K562 (cell line): ENCODE measurements at regions not wholly inside any gene's neighbourhood (a gene's known extent, or its start where the extent isn't known, plus 50 kb on each side); places are given as distances from the start of the nearest gene placed in this dataset.

Experiments
- ATAC-seq: fragments of 200-7000 bp; cut with Tn5 transposase; 3 replicates; pipeline ENCODE4 v1.9.1; 2020; ENCODE audit warnings: moderate library complexity
- BruUV-seq: library from RNA; stranded (reverse); fragments of 400-500 nt; replicated peaks from 2 replicates; lab custom pipeline; 2021; lab: Mats Ljungman, UMichigan
- CTCF ChIA-PET: fragments of 300-600 bp; formaldehyde crosslinking; extraction: SDS; loops from one replicate; lab custom pipeline; 2021; ENCODE audit warnings: low intra/inter-chr PET ratio; lab: Yijun Ruan, JAX
- POLR2A ChIA-PET: fragments of 300-600, 350-650 bp; sonication (Branson Sonifier 250); formaldehyde crosslinking; extraction: SDS; loops from one replicate; lab custom pipeline; 2021; ENCODE audit warnings: antibody characterized with exemption, inconsistent platforms; lab: Yijun Ruan, JAX
- DNase-seq, 4 experiments: peaks; one replicate each; pipeline versions ENCODE4 v3.0.0 to v3.0.0-alpha.2; 2011 to 2018; ENCODE audit warnings: low spot score in 3 of 4, mixed read lengths in 3 of 4; ENCODE audit errors: extremely low read depth in 1 of 4
- FAIRE-seq: peaks from 2 replicates; lab custom pipeline; 2011; peaks lifted over from hg19 to GRCh38; lab: Jason Lieb, UNC
- H2AFZ ChIP-seq: 2 replicates; pipeline ENCODE4 v1.6.0; 2011; ENCODE audit warnings: low read depth, low read length, control low read depth, inconsistent platforms
- H3K27ac ChIP-seq: fragments of 200-600 bp; 3 replicates; pipeline ENCODE4 v1.8.0; 2011; ENCODE audit warnings: low read depth, mild to moderate bottlenecking, control low read depth, inconsistent platforms, low read length, moderate library complexity, mixed read lengths; ENCODE audit errors: extremely low read depth
- H3K27me3 ChIP-seq, 2 experiments: fragments of 300-600 bp in 1 of 2; 2 replicates in 1 of 2; 3 replicates in 1 of 2; pipeline versions ENCODE4 v1.6.0 to v1.8.0; 2011; ENCODE audit warnings: inconsistent platforms in 2 of 2, low read length in 2 of 2, mild to moderate bottlenecking in 1 of 2, mixed read lengths in 1 of 2, moderate library complexity in 1 of 2; ENCODE audit not compliant: control insufficient read depth in 2 of 2, insufficient read depth in 2 of 2
- H3K36me3 ChIP-seq: fragments of 300-600 bp; 3 replicates; pipeline ENCODE4 v1.8.0; 2011; ENCODE audit warnings: mild to moderate bottlenecking, low read length, inconsistent platforms; ENCODE audit not compliant: control insufficient read depth, insufficient read depth
- H3K4me1 ChIP-seq, 2 experiments: fragments of 200-600 bp in 1 of 2; replicated peaks in 1 of 2; 2 replicates in 1 of 2; 3 replicates in 1 of 2; pipeline versions ENCODE4 v1.5.1 to v1.8.0; 2011; ENCODE audit warnings: inconsistent platforms in 2 of 2, low read length in 2 of 2, mild to moderate bottlenecking in 1 of 2, mixed read lengths in 1 of 2, moderate library complexity in 1 of 2; ENCODE audit not compliant: control insufficient read depth in 2 of 2, insufficient read depth in 2 of 2
- H3K4me2 ChIP-seq: 2 replicates; pipeline ENCODE4 v1.6.1; 2011; ENCODE audit warnings: low read length, control low read depth, inconsistent platforms, mixed read lengths; ENCODE audit not compliant: insufficient read depth
- H3K4me3 ChIP-seq: fragments of 200-600 bp; sonication (generic), shearing (Covaris generic); 2 replicates; pipeline ENCODE4 v1.5.1; 2016; ENCODE audit warnings: control low read depth, inconsistent platforms
- H3K79me2 ChIP-seq: fragments of 200-600 bp; 3 replicates; pipeline ENCODE4 v1.8.0; 2011; ENCODE audit warnings: low read length, inconsistent platforms; ENCODE audit not compliant: control insufficient read depth, insufficient read depth
- H3K9ac ChIP-seq, 2 experiments: 2 replicates each; pipeline versions ENCODE4 v1.6.0 to v1.6.1; 2011; ENCODE audit warnings: low read depth in 2 of 2, low read length in 2 of 2, control low read depth in 1 of 2, inconsistent platforms in 1 of 2, mild to moderate bottlenecking in 1 of 2, mixed read lengths in 1 of 2; ENCODE audit not compliant: insufficient read depth in 1 of 2
- H3K9me1 ChIP-seq: one replicate; pipeline ENCODE4 v1.6.0; 2011; ENCODE audit warnings: inconsistent platforms, mild to moderate bottlenecking, low read length, moderate library complexity; ENCODE audit not compliant: control insufficient read depth, insufficient read depth
- H3K9me3 ChIP-seq: replicated peaks from 2 replicates; pipeline ENCODE4 v1.5.1; 2011; ENCODE audit warnings: low read depth, low read length, inconsistent platforms; ENCODE audit not compliant: control insufficient read depth, insufficient read depth
- H4K20me1 ChIP-seq: replicated peaks from 2 replicates; pipeline ENCODE4 v1.6.1; 2011; ENCODE audit warnings: low read length, inconsistent platforms, mixed read lengths; ENCODE audit not compliant: control insufficient read depth, insufficient read depth
- FOXJ2 ChIP-seq: fragments of 200-800 bp; sonication (Bioruptor generic); IDR thresholded peaks from 2 replicates; pipeline ENCODE4 v1.6.1; 2016; ENCODE audit warnings: missing genetic modification characterization, missing compliant biosample characterization
- HBP1 ChIP-seq: fragments of 450-650 bp; formaldehyde crosslinking; IDR thresholded peaks from 2 replicates; pipeline ENCODE4 v1.4.0; 2022; ENCODE audit warnings: missing genetic modification characterization
- MTA3 ChIP-seq: fragments of 450-650 bp; formaldehyde crosslinking; IDR thresholded peaks from 2 replicates; pipeline ENCODE4 v1.6.1; 2017; ENCODE audit warnings: mild to moderate bottlenecking, borderline replicate concordance
- ZSCAN29 ChIP-seq: fragments of 450-650 bp; IDR thresholded peaks from 2 replicates; pipeline ENCODE4 v1.6.1; 2017
- WGBS: fragments of 100-300 bp; shearing (Covaris generic); methylation state at CpG from one replicate; pipeline ENCODE4 v1.1.6; 2016; ENCODE audit warnings: low coverage, mixed read lengths; ENCODE audit not compliant: insufficient coverage; ENCODE audit errors: missing lambda C conversion rate; 5-methylcytosine and 5-hydroxymethylcytosine counted together
- in situ Hi-C: fragments of 300-500 bp; cut with MboI; formaldehyde crosslinking; loops from 4 replicates; pipeline ENCODE4 v1.15.0; 2018; ENCODE audit warnings: inconsistent platforms, mixed read lengths
- intact Hi-C: fragments of 100-400 bp; cut with micrococcal nuclease; formaldehyde crosslinking; loops from 2 replicates; pipeline ENCODE4 v1.14.2; 2022

GRCh38 chrX:140563893-140564292 is 59.0 kb upstream of the SOX3 start:
- DNase-seq = no peak
- intact Hi-C loops = no loop called here
- H4K20me1 ChIP-seq = no peaks in the 10 kb centered on the region
- H3K9ac ChIP-seq = no peak overlapping the region
- no peak overlapping the region for H3K4me3 ChIP-seq
- no peaks in the 10 kb centered on the region for H3K79me2 ChIP-seq
- TF ChIP-seq HBP1 (CRISPR knock-in tag) (no peak), MTA3 (no peak), FOXJ2 (tag) (no peak), ZSCAN29 (no peak)
- TF ChIP-seq, all 486 proteins: peak for 0
- Histone ChIP-seq H3K9me1 (no peaks in the 10 kb centered on the region), H2AFZ (no peak overlapping the region), H3K27ac (no peak overlapping the region), H3K27me3 (no peaks in the 10 kb centered on the region), H3K4me1 (no peaks in the 10 kb centered on the region), H3K9me3 (no peaks in the 10 kb centered on the region), H3K4me2 (no peak overlapping the region), H3K36me3 (no peaks in the 10 kb centered on the region)
- WGBS = no CpG with 5 or more reads among the region's 1 CpG
- ChIA-PET POLR2A (no interaction called here), CTCF (no interaction called here)
- FAIRE-seq (no peak), ATAC-seq (no peak)
- BruUV-seq = no TSS peak
- in situ Hi-C loops = no loop called here
